ENCODE measurements at regions not wholly inside any gene's neighbourhood (a gene's known extent, or its start where the extent isn't known, plus 50 kb on each side); places are given as distances from the start of the nearest gene placed in this dataset.

GRCh38 chr6:104606361-104606760, 253.4 kb downstream of the HACE1 start:
- ChIA-PET CTCF (ENCODE audit: low intra/inter-chr PET ratio) (no interaction called here), POLR2A (no interaction called here)
- WGBS (ENCODE audit: insufficient coverage, low coverage, missing lambda C conversion rate), result 0% methylated on average over 1 of the region's 1 CpG
- Histone ChIP-seq H3K4me2 (ENCODE audit: insufficient read depth, low read length) (no peak overlapping the region), H3K36me3 (ENCODE audit: control insufficient read depth, insufficient read depth, low read length) (no peaks in the 10 kb centered on the region), H3K4me1 (replicated peaks in 1 of 2; ENCODE audit: control insufficient read depth in 2 of 2, insufficient read depth in 2 of 2, low read length in 2 of 2) (no peaks in the 10 kb centered on the region), H2AFZ (ENCODE audit: low read depth, low read length) (no peak overlapping the region), H3K27ac (ENCODE audit: extremely low read depth, low read depth, low read length) (no peak overlapping the region), H3K4me3 (no peak overlapping the region), H3K27me3 (ENCODE audit: control insufficient read depth in 2 of 2, insufficient read depth in 2 of 2, low read length in 2 of 2) (no peaks in the 10 kb centered on the region), H3K9me1 (ENCODE audit: control insufficient read depth, insufficient read depth, low read length) (no peaks in the 10 kb centered on the region), H3K79me2 (ENCODE audit: control insufficient read depth, insufficient read depth, low read length) (no peaks in the 10 kb centered on the region), H4K20me1 (replicated peaks; ENCODE audit: control insufficient read depth, insufficient read depth, low read length) (no peaks in the 10 kb centered on the region), H3K9me3 (replicated peaks; ENCODE audit: control insufficient read depth, insufficient read depth, low read depth, low read length) (no peaks in the 10 kb centered on the region), H3K9ac (ENCODE audit: insufficient read depth in 1 of 2, low read depth in 2 of 2, low read length in 2 of 2) (no peak overlapping the region)
- FAIRE-seq (no peak), ATAC-seq (no peak), DNase-seq (ENCODE audit: extremely low read depth in 1 of 4, low spot score in 3 of 4) (no peak)
- in situ Hi-C loops (cut with MboI) (no loop called here), intact Hi-C loops (cut with micrococcal nuclease) (no loop called here)
- no TSS peak for BruUV-seq (replicated peaks)
- TF ChIP-seq FOXP4 (CRISPR knock-in tag; IDR thresholded peaks at IDR 0.05; ENCODE audit: borderline replicate concordance), result no peak
- TF ChIP-seq ELF2 (CRISPR knock-in tag; IDR thresholded peaks at IDR 0.05), result no peak
- peak; percentile 28; the same call in 1 of the 2 replicates for TF ChIP-seq RFX1 (IDR thresholded peaks at IDR 0.05)

- no peak overlapping the region for H3K27ac ChIP-seq (ENCODE audit: extremely low read depth, low read depth, low read length)
- WGBS (ENCODE audit: insufficient coverage, low coverage, missing lambda C conversion rate), result 4% methylated on average over 2 of the region's 2 CpGs
- ATAC-seq (no peak), FAIRE-seq (no peak), DNase-seq (ENCODE audit: extremely low read depth in 1 of 4, low spot score in 3 of 4) (no peak)
- in situ Hi-C loops (cut with MboI) (no loop called here), intact Hi-C loops (cut with micrococcal nuclease) (no loop called here)
- H3K9me1 ChIP-seq (ENCODE audit: control insufficient read depth, insufficient read depth, low read length), result no peaks in the 10 kb centered on the region
- no peaks in the 10 kb centered on the region for H3K27me3 ChIP-seq (ENCODE audit: control insufficient read depth in 2 of 2, insufficient read depth in 2 of 2, low read length in 2 of 2)
- TF ChIP-seq ZNF23 (CRISPR knock-in tag; IDR thresholded peaks at IDR 0.05), result peak; percentile 56; the same call in 1 of the 2 replicates
- no peak for TF ChIP-seq ASH1L (IDR thresholded peaks at IDR 0.05; ENCODE audit: borderline replicate concordance, low read depth, partially characterized antibody)
- H3K79me2 ChIP-seq (ENCODE audit: control insufficient read depth, insufficient read depth, low read length), result no peaks in the 10 kb centered on the region
- H3K9ac ChIP-seq (ENCODE audit: insufficient read depth in 1 of 2, low read depth in 2 of 2, low read length in 2 of 2), result no peak overlapping the region
- no peaks in the 10 kb centered on the region for H4K20me1 ChIP-seq (replicated peaks; ENCODE audit: control insufficient read depth, insufficient read depth, low read length)
- H2AFZ ChIP-seq (ENCODE audit: low read depth, low read length), result no peak overlapping the region
- no peaks in the 10 kb centered on the region for H3K36me3 ChIP-seq (ENCODE audit: control insufficient read depth, insufficient read depth, low read length)
- ChIA-PET POLR2A (no interaction called here), CTCF (ENCODE audit: low intra/inter-chr PET ratio) (no interaction called here)
- BruUV-seq (replicated peaks), result no TSS peak
- no peaks in the 10 kb centered on the region for H3K4me1 ChIP-seq (replicated peaks in 1 of 2; ENCODE audit: control insufficient read depth in 2 of 2, insufficient read depth in 2 of 2, low read length in 2 of 2)
- no peak overlapping the region for H3K4me3 ChIP-seq
- H3K4me2 ChIP-seq (ENCODE audit: insufficient read depth, low read length), result no peak overlapping the region
- H3K9me3 ChIP-seq (replicated peaks; ENCODE audit: control insufficient read depth, insufficient read depth, low read depth, low read length), result no peaks in the 10 kb centered on the region
Observed at GRCh38 chr6:104604685-104605084, 255.0 kb downstream of the HACE1 start.
